Omental fat pad (tissue), 3 donors: ENCODE measurements at regions not wholly inside any gene's neighbourhood (a gene's known extent, or its start where the extent isn't known, plus 50 kb on each side); places are given as distances from the start of the nearest gene placed in this dataset.
"Not testable (repeated sequence)": the region's sequence is repeated elsewhere in the genome, so short reads cannot be mapped to it uniquely, and the experiment has no call there.

ENCODE experiments used
- ATAC-seq: fragments of 150-250 bp; one replicate; pipeline ENCODE4 v1.9.1; 2016; ENCODE audit warnings: mild to moderate bottlenecking, moderate library complexity; ENCODE audit not compliant: low FRiP score
- DNase-seq: peaks from one replicate; pipeline ENCODE4 v3.0.0-alpha.2; 2019; ENCODE audit warnings: low spot score
- TF ChIP-seq, protein P1 (sequence below), 3 donors: fragments of 450-650 bp; IDR thresholded peaks; one replicate each; pipeline ENCODE4 v1.5.1; 2016 to 2017; ENCODE audit warnings: antibody characterized with exemption in 3 of 3, mild to moderate bottlenecking in 3 of 3, moderate library complexity in 2 of 3

DNA sequence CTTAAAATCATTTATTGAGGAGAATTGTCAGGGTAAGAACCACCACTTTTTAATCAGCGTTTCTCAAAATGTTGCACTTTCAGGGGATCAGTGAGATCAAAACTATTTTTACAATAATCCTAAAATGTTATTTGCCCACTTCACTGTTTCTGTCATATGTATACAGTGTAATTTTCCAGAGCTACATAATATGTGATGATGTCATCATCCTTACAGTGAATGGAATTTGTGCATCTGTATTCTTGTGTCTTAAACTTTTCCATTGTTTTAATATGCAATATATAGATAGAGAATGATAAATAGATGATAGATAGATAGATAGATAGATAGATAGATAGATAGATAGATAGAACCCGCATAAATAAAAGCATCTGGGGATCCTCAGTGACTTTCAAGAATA lies 518.0 kb downstream of the ADCYAP1 start:
- TF ChIP-seq, protein P1, sequence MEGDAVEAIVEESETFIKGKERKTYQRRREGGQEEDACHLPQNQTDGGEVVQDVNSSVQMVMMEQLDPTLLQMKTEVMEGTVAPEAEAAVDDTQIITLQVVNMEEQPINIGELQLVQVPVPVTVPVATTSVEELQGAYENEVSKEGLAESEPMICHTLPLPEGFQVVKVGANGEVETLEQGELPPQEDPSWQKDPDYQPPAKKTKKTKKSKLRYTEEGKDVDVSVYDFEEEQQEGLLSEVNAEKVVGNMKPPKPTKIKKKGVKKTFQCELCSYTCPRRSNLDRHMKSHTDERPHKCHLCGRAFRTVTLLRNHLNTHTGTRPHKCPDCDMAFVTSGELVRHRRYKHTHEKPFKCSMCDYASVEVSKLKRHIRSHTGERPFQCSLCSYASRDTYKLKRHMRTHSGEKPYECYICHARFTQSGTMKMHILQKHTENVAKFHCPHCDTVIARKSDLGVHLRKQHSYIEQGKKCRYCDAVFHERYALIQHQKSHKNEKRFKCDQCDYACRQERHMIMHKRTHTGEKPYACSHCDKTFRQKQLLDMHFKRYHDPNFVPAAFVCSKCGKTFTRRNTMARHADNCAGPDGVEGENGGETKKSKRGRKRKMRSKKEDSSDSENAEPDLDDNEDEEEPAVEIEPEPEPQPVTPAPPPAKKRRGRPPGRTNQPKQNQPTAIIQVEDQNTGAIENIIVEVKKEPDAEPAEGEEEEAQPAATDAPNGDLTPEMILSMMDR (IDR thresholded peaks at IDR 0.05) = no peak
- no peak for DNase-seq
- no peak for ATAC-seq

DNA sequence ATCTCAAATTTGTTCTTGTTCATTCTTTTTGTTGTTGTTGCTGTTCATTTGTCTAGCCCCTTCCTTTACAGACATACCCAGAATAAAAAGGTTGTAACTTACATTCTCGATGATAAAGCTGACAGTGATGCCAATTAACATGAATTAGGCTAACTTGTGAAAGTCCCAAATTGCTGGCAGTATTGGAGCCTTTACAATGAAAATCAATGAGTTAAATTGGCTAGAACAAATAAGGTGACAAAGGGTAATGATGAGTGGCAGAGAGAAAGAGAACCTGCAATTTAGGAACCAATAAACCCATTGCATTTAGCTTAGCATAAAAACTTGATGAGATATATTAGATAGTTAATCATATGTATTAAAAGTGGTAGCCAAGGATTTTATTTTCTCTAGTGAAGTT lies 521.0 kb downstream of the ADCYAP1 start:
- no peak for DNase-seq
- TF ChIP-seq, protein P1 (IDR thresholded peaks at IDR 0.05) = no peak
- ATAC-seq = no peak

DNA sequence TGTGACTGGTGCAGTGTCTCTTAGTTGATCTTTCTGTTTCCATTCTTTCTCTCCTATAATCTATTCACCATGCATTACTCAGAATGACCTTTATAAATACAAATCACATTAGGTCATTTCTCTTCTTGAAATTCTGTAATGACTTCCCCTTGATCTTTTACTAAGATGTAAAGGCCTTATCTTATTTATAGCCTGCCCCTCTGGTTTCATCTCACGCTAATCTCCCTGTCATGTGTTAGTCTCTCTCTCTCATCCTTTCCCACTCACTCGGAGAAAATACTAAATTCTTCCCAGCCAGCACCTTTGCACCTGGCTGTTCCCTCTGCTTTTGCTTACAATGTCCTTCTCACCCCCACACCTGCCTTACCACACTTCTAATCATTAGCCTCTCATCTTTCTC lies 530.8 kb downstream of the ADCYAP1 start:
- DNase-seq (no peak), ATAC-seq (no peak)
- TF ChIP-seq, protein P1 (IDR thresholded peaks at IDR 0.05) = no peak

DNA sequence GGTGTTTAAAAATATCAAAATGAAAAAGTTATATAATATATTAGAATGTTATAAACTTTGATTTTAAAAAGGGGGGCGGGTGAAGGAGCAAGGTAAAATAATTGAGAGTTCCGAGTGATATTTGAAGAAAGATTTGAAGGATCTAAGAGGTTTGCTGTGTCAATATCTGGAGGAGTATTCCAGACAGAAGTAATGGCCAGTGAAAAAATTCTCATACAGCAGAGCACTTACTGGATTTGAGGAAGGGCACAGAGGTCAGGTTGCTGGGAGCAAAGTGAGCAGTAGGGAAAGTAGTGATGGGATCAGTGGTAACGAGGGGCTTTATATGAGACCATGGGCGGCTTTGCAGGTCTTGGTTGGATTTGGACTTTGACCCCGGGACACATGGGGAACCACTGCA lies 531.5 kb downstream of the ADCYAP1 start:
- TF ChIP-seq, protein P1 (IDR thresholded peaks at IDR 0.05) = no peak
- ATAC-seq = no peak

DNA sequence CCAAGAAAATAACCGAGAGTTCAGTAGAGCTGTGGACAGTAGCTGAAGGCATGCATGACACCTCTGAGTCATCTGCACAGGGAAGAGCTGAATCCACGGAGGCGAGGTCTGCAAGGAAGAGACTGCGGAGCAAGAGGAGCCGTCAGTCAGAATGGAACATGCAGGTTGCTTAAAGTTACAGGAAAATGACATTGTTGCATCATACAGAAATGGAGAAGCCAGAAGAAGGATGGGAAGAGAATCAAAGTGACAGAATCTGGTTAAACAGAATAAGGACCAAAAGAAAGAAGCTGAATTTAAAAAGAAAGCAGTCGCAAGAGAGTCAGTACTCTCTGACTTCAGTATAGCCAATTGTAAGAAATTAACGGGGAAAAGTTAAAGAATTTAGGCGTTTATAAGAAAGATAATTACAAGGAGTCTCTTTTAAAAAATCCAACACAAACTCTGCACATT lies 533.8 kb downstream of the ADCYAP1 start:
- no peak for ATAC-seq
- TF ChIP-seq, protein P1 (IDR thresholded peaks at IDR 0.05) = no peak
- DNase-seq = no peak

More for the DNA sequence above, 531.5 kb downstream of the ADCYAP1 start:
- no peak for DNase-seq

DNA sequence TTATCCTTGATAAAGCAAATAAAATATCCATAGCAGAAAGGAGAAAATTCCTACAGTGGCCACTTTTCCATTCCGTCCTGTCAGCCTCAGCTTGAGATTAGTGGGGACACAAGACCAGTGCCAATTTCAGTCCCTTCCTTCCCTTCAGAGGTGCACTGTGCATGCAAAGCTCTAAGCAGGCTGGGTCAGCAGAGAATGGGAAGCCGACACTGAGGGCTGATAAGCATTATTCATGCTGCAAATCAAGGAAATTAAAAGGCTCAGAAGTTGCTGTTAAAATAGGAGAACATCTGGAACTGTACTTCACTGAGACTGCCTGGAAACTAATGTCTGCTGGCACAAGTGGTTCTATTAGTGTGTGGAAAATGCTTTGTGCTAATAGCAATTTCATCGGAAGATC lies 534.3 kb downstream of the ADCYAP1 start:
- DNase-seq (no peak), ATAC-seq (no peak)
- TF ChIP-seq, protein P1 (IDR thresholded peaks at IDR 0.05) = no peak

- ATAC-seq = not testable (repeated sequence)
These were observed 539.4 kb downstream of the ADCYAP1 start for GRCh38 chr18:1444062-1444461.

DNA sequence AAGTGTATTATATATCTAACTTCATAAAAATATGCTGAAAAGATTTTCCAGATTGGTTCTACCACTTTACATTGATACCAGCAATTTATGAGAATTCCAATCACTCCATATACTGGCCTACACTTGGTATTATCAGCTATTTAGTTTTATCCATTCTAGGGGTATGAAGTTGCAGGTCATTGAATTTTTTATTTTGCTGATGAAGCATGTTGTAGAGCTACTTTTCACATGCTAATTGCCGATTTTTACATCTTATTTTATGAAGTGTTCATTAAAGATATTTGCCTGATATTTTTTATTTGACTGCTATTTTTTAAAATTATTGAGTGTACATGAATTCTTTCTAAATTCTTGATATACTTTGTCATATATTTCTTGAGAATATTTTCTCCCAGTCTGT lies 542.1 kb downstream of the ADCYAP1 start:
- no peak for ATAC-seq
- TF ChIP-seq, protein P1 (IDR thresholded peaks at IDR 0.05) = no peak
- no peak for DNase-seq

More at GRCh38 chr18:1444062-1444461, 539.4 kb downstream of the ADCYAP1 start:
- not testable (repeated sequence) for DNase-seq
